GM11168 (cell line): ENCODE measurements at regions not wholly inside any gene's neighbourhood (a gene's known extent, or its start where the extent isn't known, plus 50 kb on each side); places are given as distances from the start of the nearest gene placed in this dataset.

Source experiments
- in situ Hi-C: fragments of 300-500 bp; cut with MboI; formaldehyde crosslinking; loops from one replicate; pipeline ENCODE4 v1.12.0; 2022; ENCODE audit warnings: low sequenced_read_pairs; ENCODE audit not compliant: unreplicated experiment

GRCh38 chr14:105668471-105669230 is 142.3 kb downstream of the TMEM121 start:
- in situ Hi-C loops: loop anchor here (25.0 kb wide), 1 partner anchor 719 kb away; no protein-coding TSS in a partner anchor

DNA sequence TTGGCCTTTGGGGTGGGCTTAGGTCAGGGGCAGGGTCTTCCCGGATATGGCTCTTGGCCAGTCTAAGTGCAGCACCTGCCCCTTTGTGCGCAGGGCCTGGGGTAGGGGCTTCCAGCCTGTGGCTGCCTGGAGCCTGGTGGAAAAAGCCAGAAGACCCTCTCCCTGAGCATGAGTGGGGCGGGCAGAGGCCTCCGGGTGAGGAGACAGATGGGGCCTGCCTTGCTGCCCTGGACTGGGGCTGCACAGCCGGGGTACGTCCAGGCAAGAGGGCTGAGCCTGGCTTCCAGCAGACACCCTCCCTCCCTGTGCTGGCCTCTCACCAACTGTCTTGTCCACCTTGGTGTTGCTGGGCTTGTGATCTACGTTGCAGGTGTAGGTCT is 142.8 kb downstream of the TMEM121 start:
- in situ Hi-C loops: loop anchor here (25.0 kb wide), 1 partner anchor 718 kb away; no protein-coding TSS in a partner anchor

GRCh38 chr14:105669646-105670045 is 143.3 kb downstream of the TMEM121 start:
- in situ Hi-C loops: loop anchor here (10.0 to 25.0 kb wide), 2 partner anchors 335 to 718 kb away; no protein-coding TSS in a partner anchor

- in situ Hi-C loops: loop anchor here (10.0 to 25.0 kb wide), 2 partner anchors 332 to 715 kb away; no protein-coding TSS in a partner anchor
These were observed 146.2 kb downstream of the TMEM121 start for GRCh38 chr14:105672450-105673200.

DNA sequence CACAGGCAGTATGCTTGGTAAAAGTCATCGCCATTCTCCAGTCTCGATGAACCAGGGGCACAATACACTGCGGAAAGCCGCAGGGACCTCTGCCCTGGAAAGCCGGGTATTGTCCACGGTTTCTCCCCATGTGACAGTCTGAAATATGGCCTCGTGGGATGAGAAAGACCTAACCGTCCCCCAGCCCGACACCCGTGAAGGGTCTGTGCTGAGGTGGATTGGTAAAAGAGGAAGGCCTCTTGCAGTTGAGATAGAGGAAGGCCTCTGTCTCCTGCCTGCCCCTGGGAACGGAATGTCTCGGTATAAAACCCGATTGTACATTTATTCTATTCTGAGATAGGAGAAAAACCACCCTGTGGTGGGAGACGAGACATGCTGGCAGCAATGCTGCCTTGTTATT is 149.1 kb downstream of the TMEM121 start:
- in situ Hi-C loops: loop anchor here (10.0 to 25.0 kb wide), 2 partner anchors 237 to 329 kb away; no protein-coding TSS in a partner anchor

DNA sequence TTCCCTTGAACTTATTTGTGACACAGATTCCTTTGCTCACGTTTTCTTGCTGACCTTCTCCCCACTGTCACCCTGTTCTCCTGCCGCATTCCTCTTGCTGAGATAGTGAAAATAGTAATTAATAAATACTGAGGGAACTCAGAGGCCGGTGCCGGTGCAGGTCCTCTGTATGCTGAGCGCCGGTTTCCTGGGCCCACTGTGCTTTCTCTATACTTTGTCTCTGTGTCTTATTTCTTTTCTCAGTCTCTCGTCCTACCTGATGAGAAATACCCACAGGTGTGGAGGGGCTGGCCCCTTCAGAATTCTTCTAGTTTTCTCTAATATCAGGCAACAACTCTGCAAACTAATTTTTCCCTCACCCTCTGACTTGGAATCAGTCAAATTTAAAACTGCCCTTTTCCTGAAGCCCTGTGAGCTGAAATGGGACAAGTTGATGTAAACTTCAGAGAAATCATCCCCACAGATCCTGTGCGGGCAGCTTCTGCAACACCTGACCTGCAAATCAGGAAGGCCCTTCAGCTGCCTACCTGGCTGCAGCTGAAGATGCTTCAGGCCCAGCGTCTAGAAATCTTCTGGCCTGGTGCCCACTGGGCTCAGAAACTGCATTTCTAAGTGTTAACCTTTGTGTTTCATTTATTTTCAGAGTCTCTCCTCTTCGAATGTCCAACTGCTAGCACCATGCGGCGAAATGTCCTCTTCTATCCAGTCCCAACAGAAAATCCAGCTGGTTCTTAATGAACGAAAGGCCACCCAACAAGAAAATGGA is 149.7 kb downstream of the TMEM121 start:
- in situ Hi-C loops: loop anchor here (10.0 to 25.0 kb wide), 2 partner anchors 236 to 329 kb away; no protein-coding TSS in a partner anchor

- in situ Hi-C loops: loop anchor here (10.0 to 25.0 kb wide), 2 partner anchors 234 to 327 kb away; no protein-coding TSS in a partner anchor
These were observed 151.7 kb downstream of the TMEM121 start for GRCh38 chr14:105678057-105678456.

GRCh38 chr14:105678996-105679958 is 152.9 kb downstream of the TMEM121 start:
- in situ Hi-C loops: loop anchor here (10.0 to 25.0 kb wide), 2 partner anchors 233 to 326 kb away; no protein-coding TSS in a partner anchor

DNA sequence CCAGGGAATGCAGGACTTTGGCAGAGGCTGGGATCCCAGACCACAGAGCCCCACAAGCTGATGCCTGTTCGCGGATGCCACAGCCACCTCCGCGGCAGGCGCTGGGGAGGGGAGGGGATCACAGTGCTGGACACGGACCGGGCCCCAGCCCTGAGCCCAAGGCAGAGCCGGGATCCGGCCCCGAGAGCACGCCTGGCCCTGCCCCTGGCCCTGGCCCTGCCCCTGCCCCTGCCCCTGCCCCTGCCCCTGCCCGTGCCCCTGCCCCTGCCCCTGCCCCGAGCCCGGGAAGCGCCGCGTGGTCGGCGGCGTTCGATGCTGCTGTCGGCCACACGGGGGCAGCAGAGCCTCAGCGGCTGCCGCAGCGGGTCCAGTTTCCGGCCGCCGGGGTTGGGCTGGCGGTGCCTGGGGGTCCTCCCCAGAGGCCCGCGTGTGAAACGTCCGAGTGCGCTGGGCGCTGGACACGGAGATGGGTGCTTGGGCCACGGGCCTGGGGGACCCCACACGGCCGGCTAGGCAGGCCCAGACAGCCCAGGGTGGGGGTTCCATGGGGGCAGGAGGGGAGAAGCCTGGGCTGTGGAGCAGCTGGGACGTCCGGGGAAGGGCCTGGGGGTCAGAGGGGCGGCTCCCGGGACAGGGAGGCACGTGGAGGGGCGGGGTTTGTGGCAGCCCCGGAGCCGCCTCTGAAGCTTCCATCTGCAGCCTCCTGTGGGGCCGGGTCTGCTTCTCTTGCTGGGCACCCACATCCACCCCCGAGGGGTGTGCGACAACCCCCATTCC is 153.8 kb downstream of the TMEM121 start:
- in situ Hi-C loops: loop anchor here (10.0 to 25.0 kb wide), 2 partner anchors 232 to 325 kb away; no protein-coding TSS in a partner anchor

DNA sequence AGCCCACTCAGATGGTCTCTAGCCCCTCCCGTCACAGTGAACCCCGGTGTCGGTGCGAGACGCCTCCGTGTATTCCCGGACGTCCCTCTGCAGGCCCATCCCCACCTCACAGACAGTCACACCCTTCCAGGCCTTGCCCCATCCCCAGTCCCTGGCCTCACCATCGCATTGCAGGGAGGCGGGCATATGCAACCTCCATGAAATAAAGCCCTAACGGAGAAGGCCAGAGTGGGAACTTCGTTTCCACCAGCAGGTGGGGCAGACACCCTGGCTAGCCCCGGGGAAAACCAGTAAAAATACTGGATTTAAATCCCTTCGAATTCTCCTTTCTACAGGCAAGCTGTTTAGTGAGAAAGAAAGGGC is 154.3 kb downstream of the TMEM121 start:
- in situ Hi-C loops: loop anchor here (25.0 kb wide), 1 partner anchor 232 kb away; no protein-coding TSS in a partner anchor

DNA sequence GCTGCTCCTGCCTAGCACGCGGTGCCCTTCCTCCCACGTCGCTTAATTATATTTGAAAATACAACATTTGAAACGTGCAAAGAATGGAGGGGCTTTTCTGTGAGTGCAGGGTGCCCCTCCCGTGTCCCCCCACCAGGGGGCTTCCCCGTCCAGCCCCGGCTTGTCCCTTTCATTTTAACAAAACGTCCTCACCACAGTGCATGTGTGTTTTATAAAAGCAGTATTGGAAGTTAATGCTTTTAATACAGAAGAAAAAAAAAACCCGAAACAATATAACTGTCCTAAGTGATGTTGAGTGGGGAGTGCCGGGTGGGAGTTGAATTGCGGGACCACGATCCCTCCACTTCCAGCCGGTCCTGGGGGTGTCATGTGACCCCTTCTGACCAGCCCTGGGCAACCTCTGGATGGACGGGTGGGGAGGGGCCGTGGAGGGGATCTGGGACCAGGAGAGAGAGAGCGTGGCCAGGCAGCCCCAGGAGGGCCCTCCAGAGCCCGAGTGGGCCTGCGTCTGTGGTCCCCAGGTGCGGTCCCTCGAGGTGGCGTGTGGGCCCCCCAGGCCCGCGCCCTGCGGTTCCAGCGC is 155.3 kb downstream of the TMEM121 start:
- in situ Hi-C loops: loop anchor here (25.0 kb wide), 1 partner anchor 231 kb away; no protein-coding TSS in a partner anchor

GRCh38 chr14:105682442-105682841 is 156.1 kb downstream of the TMEM121 start:
- in situ Hi-C loops: loop anchor here (25.0 kb wide), 1 partner anchor 230 kb away; no protein-coding TSS in a partner anchor

GRCh38 chr14:105682956-105683570 is 156.7 kb downstream of the TMEM121 start:
- in situ Hi-C loops: loop anchor here (25.0 kb wide), 1 partner anchor 229 kb away; no protein-coding TSS in a partner anchor

DNA sequence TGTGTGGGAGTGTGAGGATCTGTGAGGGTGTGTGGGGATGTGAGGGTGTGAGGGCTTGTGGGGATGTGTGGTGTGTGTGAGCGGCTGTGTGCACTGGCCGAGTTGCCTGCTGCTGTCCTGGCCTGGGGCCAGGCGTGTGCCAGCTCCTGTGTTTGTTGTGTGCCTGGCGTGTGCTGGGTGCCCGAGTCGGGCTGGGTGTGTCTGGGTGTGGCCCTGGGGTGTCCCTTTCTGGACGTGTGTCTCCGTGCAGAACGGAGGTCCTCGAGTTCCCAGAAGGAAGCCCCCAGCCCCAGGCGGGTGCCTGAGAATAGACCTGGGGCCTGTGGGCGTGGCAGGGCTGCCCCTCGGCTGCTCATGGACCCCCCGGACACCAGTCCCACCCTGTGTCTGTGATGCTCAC is 157.7 kb downstream of the TMEM121 start:
- in situ Hi-C loops: loop anchor here (25.0 kb wide), 1 partner anchor 228 kb away; no protein-coding TSS in a partner anchor

DNA sequence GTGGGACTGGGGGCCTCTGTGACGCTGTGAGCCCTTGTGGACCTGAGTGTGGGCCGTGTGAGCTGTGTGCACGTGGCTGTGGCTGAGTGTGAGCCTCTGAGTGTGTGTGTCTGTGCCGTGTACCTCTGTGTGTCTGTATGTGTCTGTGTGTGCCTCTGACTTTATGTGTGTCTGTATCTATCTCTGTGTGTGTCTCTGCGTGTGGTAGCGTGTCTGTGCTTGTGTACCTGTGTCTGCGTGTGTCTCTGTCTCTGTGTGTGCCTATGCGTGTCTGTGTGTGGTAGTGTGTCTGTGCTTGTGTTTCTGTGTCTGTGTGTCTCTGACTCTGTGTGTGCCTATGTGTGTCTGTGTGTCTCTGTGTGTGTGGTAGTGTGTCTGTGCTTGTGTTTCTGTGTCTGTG is 158.2 kb downstream of the TMEM121 start:
- in situ Hi-C loops: loop anchor here (25.0 kb wide), 1 partner anchor 228 kb away; no protein-coding TSS in a partner anchor

DNA sequence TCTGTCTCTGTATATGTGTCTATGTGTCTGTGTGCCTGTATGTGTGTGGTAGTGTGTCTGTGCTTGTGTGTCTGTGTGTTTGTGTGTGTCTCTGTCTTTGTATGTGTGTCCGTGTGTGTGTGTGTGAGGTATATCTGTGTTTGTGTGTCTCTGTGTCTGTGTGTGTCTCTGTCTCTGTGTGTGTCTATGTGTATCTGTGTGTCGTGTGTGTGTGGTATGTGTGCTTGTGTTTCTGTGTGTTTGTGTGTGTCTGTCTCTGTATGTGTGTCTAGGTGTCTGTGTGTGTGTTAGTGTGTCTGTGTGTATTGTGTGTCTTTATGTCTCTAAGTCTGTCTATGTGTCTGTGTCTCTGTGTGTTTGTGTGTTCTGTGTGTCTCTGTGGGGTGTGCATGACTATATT is 158.6 kb downstream of the TMEM121 start:
- in situ Hi-C loops: loop anchor here (5.0 to 25.0 kb wide), 2 partner anchors 118 to 227 kb away; no protein-coding TSS in a partner anchor

- in situ Hi-C loops: loop anchor here (5.0 to 25.0 kb wide), 2 partner anchors 118 to 227 kb away; no protein-coding TSS in a partner anchor
These were observed 159.2 kb downstream of the TMEM121 start for GRCh38 chr14:105685605-105686004.
